Fibroblast of lung (primary cell): ENCODE measurements at regions not wholly inside any gene's neighbourhood (a gene's known extent, or its start where the extent isn't known, plus 50 kb on each side); places are given as distances from the start of the nearest gene placed in this dataset.
"Not testable (repeated sequence)": the region's sequence is repeated elsewhere in the genome, so short reads cannot be mapped to it uniquely, and the experiment has no call there.

Experiments
- DNase-seq, 2 donors: peaks; one replicate each; pipeline versions ENCODE4 v3.0.0 to v3.0.0-alpha.2; 2010; ENCODE audit warnings: low read depth in 2 of 2
- H2AFZ ChIP-seq: 2 replicates; pipeline ENCODE4 v1.5.1; 2012; ENCODE audit warnings: low read length, control low read depth, inconsistent platforms
- H3K27ac ChIP-seq: 2 replicates; pipeline ENCODE4 v1.5.1; 2011; ENCODE audit warnings: low read length, control low read depth; ENCODE audit not compliant: insufficient read depth
- H3K27me3 ChIP-seq: 2 replicates; pipeline ENCODE4 v1.5.1; 2011; ENCODE audit warnings: mild to moderate bottlenecking, low read length; ENCODE audit not compliant: control insufficient read depth, insufficient read depth
- H3K36me3 ChIP-seq: 2 replicates; pipeline ENCODE4 v1.5.1; 2011; ENCODE audit warnings: low read length; ENCODE audit not compliant: control insufficient read depth, insufficient read depth
- H3K4me1 ChIP-seq: 2 replicates; pipeline ENCODE4 v1.5.1; 2011; ENCODE audit warnings: low read length; ENCODE audit not compliant: control insufficient read depth, insufficient read depth; ENCODE audit errors: extremely low read depth
- H3K4me2 ChIP-seq: 2 replicates; pipeline ENCODE4 v1.5.1; 2011; ENCODE audit warnings: low read length, control low read depth; ENCODE audit not compliant: insufficient read depth; ENCODE audit errors: extremely low read depth
- H3K4me3 ChIP-seq, 4 experiments: fragments of 200-600 bp in 1 of 4; sonication (generic) in 1 of 4; replicated peaks in 1 of 4; 2 replicates each; pipeline ENCODE4 v1.5.1; 2011 to 2016; ENCODE audit warnings: low read length in 4 of 4, low read depth in 3 of 4, mild to moderate bottlenecking in 3 of 4, control low read depth in 2 of 4, inconsistent platforms in 1 of 4, mixed read lengths in 1 of 4; ENCODE audit not compliant: insufficient read depth in 1 of 4; ENCODE audit errors: control extremely low read depth in 1 of 4
- H3K79me2 ChIP-seq: 2 replicates; pipeline ENCODE4 v1.5.1; 2012; ENCODE audit warnings: mild to moderate bottlenecking, low read length, inconsistent platforms; ENCODE audit not compliant: control insufficient read depth, insufficient read depth
- H3K9ac ChIP-seq: 2 replicates; pipeline ENCODE4 v1.5.1; 2011; ENCODE audit warnings: mild to moderate bottlenecking, low read length, control low read depth; ENCODE audit not compliant: insufficient read depth
- H3K9me3 ChIP-seq: 2 replicates; pipeline ENCODE4 v1.5.1; 2012; ENCODE audit warnings: low read depth, low read length; ENCODE audit not compliant: control insufficient read depth, insufficient read depth
- H4K20me1 ChIP-seq: 2 replicates; pipeline ENCODE4 v1.5.1; 2011; ENCODE audit warnings: low read length; ENCODE audit not compliant: control insufficient read depth, insufficient read depth; ENCODE audit errors: extremely low read depth
- EZH2 ChIP-seq: IDR thresholded peaks from 2 replicates; pipeline ENCODE4 v1.5.1; 2012; ENCODE audit warnings: low read length, control low read depth, mild to moderate bottlenecking; ENCODE audit errors: missing control alignments
- TF ChIP-seq, protein P1 (sequence below), 2 donors: IDR thresholded peaks in 1 of 2; conservative IDR thresholded peaks in 1 of 2; 1 replicate in 1 of 2; 2 replicates in 1 of 2; pipeline ENCODE4 v1.5.1; 2011 to 2012; ENCODE audit warnings: low read length in 2 of 2, control low read depth in 1 of 2, inconsistent platforms in 1 of 2, low read depth in 1 of 2, mild to moderate bottlenecking in 1 of 2

GRCh38 chr12:9468998-9469397 lies 138.7 kb downstream of the KLRB1 start:
- not testable (repeated sequence) for H3K27me3 ChIP-seq, H3K79me2 ChIP-seq, H3K4me3 ChIP-seq, H3K4me2 ChIP-seq, H3K27ac ChIP-seq, H3K36me3 ChIP-seq, H3K9ac ChIP-seq, H3K4me1 ChIP-seq, H4K20me1 ChIP-seq, H2AFZ ChIP-seq, H3K9me3 ChIP-seq
- TF ChIP-seq, protein P1, sequence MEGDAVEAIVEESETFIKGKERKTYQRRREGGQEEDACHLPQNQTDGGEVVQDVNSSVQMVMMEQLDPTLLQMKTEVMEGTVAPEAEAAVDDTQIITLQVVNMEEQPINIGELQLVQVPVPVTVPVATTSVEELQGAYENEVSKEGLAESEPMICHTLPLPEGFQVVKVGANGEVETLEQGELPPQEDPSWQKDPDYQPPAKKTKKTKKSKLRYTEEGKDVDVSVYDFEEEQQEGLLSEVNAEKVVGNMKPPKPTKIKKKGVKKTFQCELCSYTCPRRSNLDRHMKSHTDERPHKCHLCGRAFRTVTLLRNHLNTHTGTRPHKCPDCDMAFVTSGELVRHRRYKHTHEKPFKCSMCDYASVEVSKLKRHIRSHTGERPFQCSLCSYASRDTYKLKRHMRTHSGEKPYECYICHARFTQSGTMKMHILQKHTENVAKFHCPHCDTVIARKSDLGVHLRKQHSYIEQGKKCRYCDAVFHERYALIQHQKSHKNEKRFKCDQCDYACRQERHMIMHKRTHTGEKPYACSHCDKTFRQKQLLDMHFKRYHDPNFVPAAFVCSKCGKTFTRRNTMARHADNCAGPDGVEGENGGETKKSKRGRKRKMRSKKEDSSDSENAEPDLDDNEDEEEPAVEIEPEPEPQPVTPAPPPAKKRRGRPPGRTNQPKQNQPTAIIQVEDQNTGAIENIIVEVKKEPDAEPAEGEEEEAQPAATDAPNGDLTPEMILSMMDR (conservative IDR thresholded peaks at IDR 0.05 in 1 of 2, IDR thresholded peaks at IDR 0.05 in 1 of 2; ENCODE audit: low read depth in 1 of 2, low read length in 2 of 2), result peak; percentile 45 to 73
- peak; percentile 17 to 72 for DNase-seq

- H4K20me1 ChIP-seq, H3K9me3 ChIP-seq, H3K4me2 ChIP-seq, H3K79me2 ChIP-seq, H2AFZ ChIP-seq, H3K4me3 ChIP-seq, H3K9ac ChIP-seq, H3K27me3 ChIP-seq, H3K4me1 ChIP-seq, H3K36me3 ChIP-seq, DNase-seq, H3K27ac ChIP-seq: not testable (repeated sequence)
These were observed 139.6 kb downstream of the KLRB1 start for GRCh38 chr12:9468144-9468543.

GRCh38 chr12:9464408-9464807 lies 143.3 kb downstream of the KLRB1 start:
- H3K4me2 ChIP-seq, result no peak overlapping the region
- H3K36me3 ChIP-seq, result no peaks in the 10 kb centered on the region
- no peaks in the 10 kb centered on the region for H3K27me3 ChIP-seq
- TF ChIP-seq, protein P1 (conservative IDR thresholded peaks at IDR 0.05 in 1 of 2, IDR thresholded peaks at IDR 0.05 in 1 of 2; ENCODE audit: low read depth in 1 of 2, low read length in 2 of 2), result no peak
- TF ChIP-seq EZH2, result no peak
- H3K4me1 ChIP-seq, result no peaks in the 10 kb centered on the region
- H2AFZ ChIP-seq, result no peak overlapping the region
- H3K9ac ChIP-seq, result no peak overlapping the region
- H3K79me2 ChIP-seq, result no peaks in the 10 kb centered on the region
- H4K20me1 ChIP-seq, result no peaks in the 10 kb centered on the region
- DNase-seq, result no peak
- H3K27ac ChIP-seq, result no peak overlapping the region
- H3K4me3 ChIP-seq, result no peak overlapping the region
- no peaks in the 10 kb centered on the region for H3K9me3 ChIP-seq

- not testable (repeated sequence) for H3K36me3 ChIP-seq, H3K27me3 ChIP-seq, H3K4me2 ChIP-seq, H3K9ac ChIP-seq, H3K79me2 ChIP-seq, H3K4me3 ChIP-seq, H3K9me3 ChIP-seq, H4K20me1 ChIP-seq, H3K27ac ChIP-seq, H2AFZ ChIP-seq, H3K4me1 ChIP-seq
- DNase-seq, result peak; percentile 27 to 88
These were observed 152.2 kb downstream of the KLRB1 start for GRCh38 chr12:9455516-9455915.

DNA sequence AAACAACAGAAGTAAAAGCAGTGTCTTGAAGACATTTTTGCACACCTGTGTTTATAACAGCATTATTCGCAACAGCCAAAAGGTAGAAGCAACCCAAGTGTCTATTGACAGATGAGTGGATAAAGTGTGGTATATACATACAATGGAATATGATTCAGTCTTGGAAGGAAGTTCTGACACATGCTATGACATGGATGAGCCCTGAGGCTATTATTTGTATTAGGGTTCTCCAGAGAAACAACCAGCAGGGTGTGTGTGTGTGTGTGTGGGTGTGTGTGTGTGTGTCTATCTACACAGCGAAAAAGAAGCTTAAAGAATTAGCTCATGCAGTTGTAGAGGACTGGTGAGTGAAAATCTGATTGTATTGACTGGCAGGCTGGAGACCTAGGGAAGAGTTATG lies 153.7 kb downstream of the KLRB1 start:
- H3K79me2 ChIP-seq, H3K9ac ChIP-seq, H4K20me1 ChIP-seq, H3K36me3 ChIP-seq, H3K4me1 ChIP-seq, DNase-seq, H3K27me3 ChIP-seq, H2AFZ ChIP-seq, H3K9me3 ChIP-seq, H3K4me2 ChIP-seq, H3K27ac ChIP-seq, H3K4me3 ChIP-seq: not testable (repeated sequence)

DNA sequence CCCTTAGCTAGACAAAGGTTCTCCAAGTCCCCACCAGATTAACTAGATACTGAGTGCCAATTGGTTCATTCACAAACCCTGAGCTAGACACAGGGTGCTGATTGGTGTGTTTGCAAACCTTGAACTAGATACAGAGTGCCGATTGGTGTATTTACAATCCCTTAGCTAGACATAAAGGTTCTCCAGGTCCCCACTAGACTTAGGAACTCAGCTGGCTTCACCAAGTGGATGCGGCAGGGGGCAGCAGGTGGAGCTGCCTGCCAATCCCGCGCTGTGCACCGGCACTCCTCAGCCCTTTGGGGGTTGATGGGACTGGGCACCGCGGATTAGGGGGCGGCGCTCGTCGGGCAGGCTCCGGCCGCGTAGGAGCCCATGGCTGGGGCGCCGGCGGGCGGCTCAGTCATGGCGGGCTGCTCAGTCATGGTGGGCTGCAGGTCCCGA lies 157.6 kb downstream of the KLRB1 start:
- DNase-seq, result peak in 1 of 2 donors; percentile 11
- H3K27ac ChIP-seq, H3K27me3 ChIP-seq, H3K9me3 ChIP-seq, H3K4me2 ChIP-seq, H3K36me3 ChIP-seq, H3K79me2 ChIP-seq, H3K4me1 ChIP-seq, H2AFZ ChIP-seq, H4K20me1 ChIP-seq, H3K4me3 ChIP-seq, H3K9ac ChIP-seq: not testable (repeated sequence)
